Dermis microvascular lymphatic vessel endothelial cell (primary cell): ENCODE measurements at regions not wholly inside any gene's neighbourhood (a gene's known extent, or its start where the extent isn't known, plus 50 kb on each side); places are given as distances from the start of the nearest gene placed in this dataset.

Experiments
- DNase-seq, 2 donors: peaks; one replicate each; pipeline versions ENCODE4 v3.0.0 to v3.0.0-alpha.2; 2010; ENCODE audit warnings: low read depth in 2 of 2

DNA sequence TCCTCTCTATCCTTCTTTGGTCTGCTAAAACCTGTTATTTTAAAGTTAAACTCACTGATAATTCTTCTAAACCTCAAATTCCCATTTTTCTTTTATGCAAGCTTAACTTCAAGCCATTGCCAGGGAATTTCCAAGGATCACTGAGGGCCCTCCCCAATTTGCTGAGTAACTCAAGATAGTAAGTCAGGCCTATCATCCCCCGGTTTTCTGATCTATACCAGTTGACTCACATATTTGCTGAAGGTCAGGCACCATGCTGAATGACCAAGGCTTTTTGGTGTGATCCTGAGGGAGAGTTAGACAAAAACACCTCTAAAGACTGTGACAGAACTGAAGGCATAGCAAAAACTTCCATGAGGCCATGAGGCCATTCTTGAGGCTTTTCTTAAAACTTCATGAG is 1301.9 kb downstream of the PCDH7 start:
- DNase-seq: no peak

DNA sequence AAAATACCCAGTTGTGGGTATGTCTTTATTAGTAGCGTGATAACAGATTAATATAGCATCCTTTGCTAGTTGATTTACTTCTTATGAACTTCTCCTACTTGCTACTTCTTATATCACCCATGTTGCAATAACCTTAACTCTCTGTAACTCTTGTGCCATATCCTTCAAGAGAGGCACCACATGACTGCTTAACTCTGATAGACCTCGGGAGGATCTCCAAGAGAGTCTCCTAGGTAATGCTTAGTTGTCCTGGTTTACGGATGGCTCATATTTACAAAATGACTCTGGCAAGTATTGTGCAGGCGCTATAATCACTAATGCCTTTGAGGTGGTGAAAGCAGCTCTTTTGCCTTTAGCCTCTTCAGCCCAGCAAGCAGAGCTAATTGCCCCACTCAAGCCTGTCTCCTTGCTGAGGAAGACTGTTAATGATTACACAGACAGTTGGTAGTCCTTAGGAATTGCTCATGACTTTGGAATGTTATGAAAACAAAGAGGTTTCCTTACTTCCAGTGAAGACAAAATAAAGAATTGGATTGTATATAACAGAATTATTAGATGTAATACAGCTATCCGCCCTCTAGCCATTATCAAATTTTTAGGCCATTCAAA is 1305.8 kb downstream of the PCDH7 start:
- DNase-seq: peak in 1 of 2 donors; percentile 23

DNA sequence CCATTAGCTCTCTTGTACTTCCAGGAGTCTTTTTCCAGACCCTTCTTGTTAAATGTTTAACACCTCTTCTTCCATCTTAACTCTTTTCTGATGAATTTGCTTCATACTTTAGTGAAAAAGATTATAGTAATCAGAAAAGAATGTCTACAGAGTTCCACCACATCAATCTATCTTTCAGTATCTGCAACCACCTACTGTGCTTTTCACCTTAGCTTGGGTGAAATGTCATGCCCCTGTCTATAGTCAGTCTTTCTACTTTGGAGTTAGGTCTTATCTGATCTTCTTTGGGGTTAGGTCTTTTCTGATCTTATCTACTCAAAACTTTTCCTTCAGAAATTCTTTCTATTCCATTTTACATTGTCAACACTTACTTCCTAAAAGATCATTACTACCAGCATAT is 1310.2 kb downstream of the PCDH7 start:
- no peak for DNase-seq

GRCh38 chr4:32031026-32031425 is 1310.9 kb downstream of the PCDH7 start:
- DNase-seq: no peak

GRCh38 chr4:32032136-32032672 is 1312.0 kb downstream of the PCDH7 start:
- no peak for DNase-seq

GRCh38 chr4:32037399-32037798 is 1317.2 kb downstream of the PCDH7 start:
- no peak for DNase-seq

DNA sequence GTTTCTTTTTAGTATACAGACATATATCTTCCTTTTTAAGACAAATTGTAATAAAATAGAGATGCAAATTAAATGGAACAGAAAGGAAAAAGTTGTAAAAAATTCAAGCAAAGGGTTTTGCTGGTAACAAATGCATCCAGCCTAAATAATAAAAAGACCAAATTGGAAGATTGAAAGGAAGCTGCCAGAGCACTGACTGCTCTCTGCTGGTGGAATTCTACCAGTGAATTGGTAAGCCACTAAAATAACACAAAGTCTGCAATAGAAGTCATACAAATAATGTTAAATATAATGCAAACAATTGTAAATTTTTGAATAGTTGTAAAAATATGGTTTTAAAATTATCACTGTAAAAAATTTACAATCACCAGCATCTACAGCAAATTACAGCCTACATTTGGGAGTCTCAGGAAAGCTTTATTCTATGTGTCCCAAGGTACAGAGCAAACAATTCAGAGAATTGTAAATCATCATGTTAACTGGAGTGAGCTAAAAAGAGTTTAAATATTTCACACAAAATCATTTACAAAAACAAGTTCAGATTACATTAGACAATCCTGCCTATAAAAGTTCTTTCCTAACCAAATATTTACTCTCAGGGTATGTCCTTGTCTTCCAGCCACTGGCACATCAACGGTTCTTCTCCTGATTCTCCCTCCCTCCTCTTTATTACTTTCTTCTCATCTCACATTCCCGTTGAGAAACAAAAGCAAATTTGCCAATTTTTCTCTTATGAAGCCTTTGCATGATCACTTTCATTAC is 1322.5 kb downstream of the PCDH7 start:
- no peak for DNase-seq

DNA sequence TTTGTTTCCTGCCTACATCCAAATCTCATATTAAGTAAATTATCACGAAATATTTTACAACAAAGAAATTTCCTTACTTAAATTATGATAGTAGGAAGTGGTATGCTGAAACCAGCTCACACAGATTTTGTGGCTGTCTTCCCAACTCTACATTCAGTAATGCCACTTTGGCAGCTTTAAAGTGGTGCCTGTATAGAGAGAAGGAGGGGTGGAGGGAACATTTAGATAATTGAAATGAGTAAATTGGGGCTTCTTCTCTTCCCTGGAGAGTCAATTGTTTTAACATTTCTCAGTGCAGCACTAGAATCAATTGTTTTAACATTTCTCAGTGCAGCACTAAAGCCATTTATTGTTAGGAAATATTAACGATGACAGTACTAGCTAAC is 1323.1 kb downstream of the PCDH7 start:
- DNase-seq: no peak

GRCh38 chr4:32061916-32062315 is 1341.7 kb downstream of the PCDH7 start:
- no peak for DNase-seq

DNA sequence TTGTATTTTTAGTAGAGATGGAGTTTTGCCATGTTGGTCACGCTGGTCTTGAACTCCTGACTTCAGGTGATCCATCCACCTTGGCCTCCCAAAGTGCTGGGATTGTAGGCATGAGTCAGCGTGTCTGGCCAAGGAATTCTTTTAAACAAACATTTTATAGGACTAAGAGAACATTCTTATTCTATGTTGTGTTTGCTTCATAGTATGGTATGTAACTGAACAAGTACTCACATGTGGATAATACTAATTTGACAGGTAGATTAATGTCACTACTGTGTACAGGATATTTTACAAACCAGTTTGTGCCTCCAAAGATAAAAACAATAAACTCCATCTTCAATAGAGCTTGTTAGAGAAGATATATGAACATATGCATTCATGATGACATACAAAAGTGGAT is 1353.4 kb downstream of the PCDH7 start:
- DNase-seq: no peak

DNA sequence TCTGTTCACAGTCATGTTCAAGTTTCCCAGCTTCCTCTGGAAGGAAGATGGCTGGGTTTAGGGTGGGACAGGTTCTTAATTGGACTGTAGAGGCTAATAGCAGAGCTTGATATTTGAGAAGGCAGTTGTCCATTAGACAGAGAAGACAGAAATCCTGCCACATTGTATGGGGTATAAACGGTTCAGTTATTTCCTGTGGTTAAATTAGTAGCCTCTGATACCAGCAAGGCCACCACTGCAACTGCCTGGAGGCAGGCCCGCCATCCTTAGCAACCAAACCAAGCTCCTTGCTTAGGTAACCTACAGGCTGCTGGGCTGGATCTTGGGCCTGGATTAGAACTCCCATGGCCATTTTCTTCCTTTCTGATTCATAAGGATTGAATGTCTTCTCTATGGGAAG is 1367.0 kb downstream of the PCDH7 start:
- DNase-seq: no peak

- no peak for DNase-seq
These were observed 1374.8 kb downstream of the PCDH7 start for GRCh38 chr4:32094987-32095386.

- no peak for DNase-seq
These were observed 1382.7 kb downstream of the PCDH7 start for GRCh38 chr4:32102896-32103295.

- DNase-seq: no peak
These were observed 1386.6 kb downstream of the PCDH7 start for GRCh38 chr4:32106767-32107166.

- DNase-seq: no peak
These were observed 1392.7 kb downstream of the PCDH7 start for GRCh38 chr4:32112891-32113290.

GRCh38 chr4:32117693-32118092 is 1397.5 kb downstream of the PCDH7 start:
- DNase-seq: no peak

GRCh38 chr4:32119907-32120306 is 1399.7 kb downstream of the PCDH7 start:
- DNase-seq: no peak

GRCh38 chr4:32128549-32128948 is 1408.4 kb downstream of the PCDH7 start:
- no peak for DNase-seq

DNA sequence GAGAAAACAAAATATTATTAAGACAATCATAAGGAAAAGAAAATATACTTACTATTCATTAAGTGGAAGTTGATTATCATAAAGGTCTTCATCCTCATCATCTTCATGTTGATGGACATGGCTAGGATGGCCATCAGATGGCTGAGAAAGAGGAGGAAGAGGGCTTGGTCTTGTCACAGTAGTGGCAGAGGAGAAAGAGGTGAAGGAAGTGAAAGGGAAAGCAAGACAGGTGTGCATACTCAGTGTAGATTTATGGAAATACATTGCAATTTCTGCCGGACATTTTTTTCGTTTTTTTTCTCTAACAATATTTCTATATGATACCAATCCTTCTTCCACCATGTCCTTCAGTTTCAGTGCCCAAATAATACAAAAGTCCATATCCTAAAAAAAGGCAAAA is 1409.8 kb downstream of the PCDH7 start:
- no peak for DNase-seq

DNA sequence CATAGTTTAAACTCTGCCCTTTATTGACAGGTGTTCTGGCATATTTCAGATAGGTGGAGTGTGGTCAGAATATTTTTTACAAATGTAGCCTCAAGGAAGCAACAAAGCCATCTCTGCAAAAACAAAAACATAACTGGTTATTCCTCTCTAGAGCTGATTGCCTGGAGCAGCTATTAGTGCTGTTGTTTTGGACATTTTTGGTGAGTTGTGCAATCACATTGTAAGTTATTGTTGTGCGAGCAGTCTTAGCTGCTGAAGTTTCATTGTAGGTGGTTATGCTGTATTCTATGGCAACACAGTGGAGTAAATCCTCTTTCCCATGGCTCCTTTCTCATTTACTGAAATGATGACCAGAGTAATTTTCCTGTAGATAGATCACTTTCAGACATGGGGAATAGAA is 1413.0 kb downstream of the PCDH7 start:
- no peak for DNase-seq

DNA sequence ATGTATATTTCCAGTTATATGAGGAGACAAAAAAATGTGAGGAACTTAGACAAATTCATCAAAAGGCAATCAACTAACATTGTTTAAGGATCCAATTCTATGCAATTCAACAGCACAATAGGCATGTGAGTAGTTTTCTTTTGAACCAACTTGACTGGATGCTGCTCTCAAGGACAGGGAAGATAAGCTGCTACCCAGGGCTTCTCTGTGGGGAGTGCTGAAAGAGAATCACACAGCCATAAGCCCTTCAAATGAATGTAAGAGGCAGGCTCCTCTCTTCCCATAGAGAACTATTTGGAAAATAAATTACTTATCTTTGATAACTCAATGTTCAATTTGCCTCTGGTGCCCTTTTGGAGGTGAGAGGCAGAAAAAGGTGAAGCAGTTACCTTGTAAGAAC is 1413.6 kb downstream of the PCDH7 start:
- no peak for DNase-seq

DNA sequence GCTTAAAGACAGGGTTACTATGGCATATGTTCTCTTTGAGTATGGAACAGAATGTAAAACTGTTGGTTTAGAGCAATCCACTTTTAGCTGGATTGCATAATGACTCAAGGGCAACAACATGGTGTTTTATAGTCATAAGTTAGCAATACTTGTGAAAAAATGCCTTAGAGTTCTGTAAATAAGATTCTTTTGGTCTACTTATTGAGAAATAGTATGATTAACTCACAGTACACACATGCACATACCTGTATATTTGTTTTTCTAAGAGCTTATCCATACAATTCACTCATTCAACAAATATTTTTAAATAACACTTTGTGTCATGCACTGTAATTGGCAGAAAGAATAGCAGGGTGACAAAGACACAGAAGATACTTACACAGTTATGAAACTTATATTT is 1415.5 kb downstream of the PCDH7 start:
- DNase-seq: no peak

DNA sequence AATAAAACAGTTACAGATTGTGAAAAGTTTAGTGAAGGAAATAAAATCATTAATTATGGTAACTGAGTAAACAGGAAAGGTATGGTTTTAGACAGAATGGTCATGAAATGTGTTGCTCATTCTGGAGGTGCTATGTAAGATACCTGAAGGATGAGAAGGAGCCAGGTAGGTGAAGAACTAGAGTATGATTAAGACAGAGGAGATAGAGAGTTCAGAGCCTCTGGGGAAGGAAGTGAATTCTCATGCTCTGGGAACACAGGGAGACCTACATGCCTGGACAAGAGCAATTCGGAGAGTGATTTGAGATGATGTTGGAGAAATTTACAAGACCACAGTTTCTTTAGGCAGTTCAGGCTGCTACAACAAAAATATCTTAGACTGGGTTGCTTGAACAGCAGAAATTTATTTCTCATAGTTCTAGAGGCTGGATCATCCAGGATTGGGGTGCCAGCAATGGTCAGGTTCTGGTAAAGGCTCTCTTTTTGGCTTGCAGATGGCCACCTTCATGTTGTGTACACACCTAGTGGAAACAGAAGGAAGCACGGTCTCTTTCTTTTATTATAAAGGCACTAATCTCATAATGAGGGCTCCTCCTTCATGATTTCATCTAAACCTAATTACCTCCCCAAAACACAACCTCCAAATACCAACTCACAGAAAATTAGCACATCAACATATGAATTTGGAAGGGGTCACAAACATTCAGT is 1416.1 kb downstream of the PCDH7 start:
- no peak for DNase-seq
